ENCODE measurements at regions not wholly inside any gene's neighbourhood (a gene's known extent, or its start where the extent isn't known, plus 50 kb on each side); places are given as distances from the start of the nearest gene placed in this dataset.

DNA sequence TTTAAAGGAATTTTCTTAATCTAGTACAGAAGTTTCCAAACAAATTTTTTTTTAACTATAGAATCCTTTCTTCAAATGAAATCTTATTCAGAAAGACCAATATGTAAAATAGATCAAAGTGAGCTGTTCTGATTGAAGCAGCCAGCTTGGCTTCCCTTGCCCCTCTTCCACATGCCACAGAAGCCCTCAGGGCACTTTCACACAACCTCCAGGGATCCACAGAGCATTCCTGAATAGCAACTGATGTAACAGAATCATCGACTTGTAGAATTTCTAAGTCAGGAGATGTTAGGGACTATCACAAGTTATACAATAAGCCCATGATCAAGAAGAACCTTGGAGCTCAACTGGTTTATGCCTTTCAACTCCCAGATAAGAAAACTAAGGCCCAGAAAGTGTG lies 427.8 kb upstream of the C9orf72 start:
- Mint-ChIP-seq H3K4me3 (no peak overlapping the region), H3K4me1 (peaks cover 0 to 1% (median 0%) of the 10 kb centered on the region in 7 donors), H3K27me3 (no peaks in the 10 kb centered on the region), H3K9me3 (peaks cover 0 to 4% (median 0%) of the 10 kb centered on the region in 11 donors), H3K27ac (no peak overlapping the region), H3K36me3 (no peaks in the 10 kb centered on the region)
- intact Hi-C loops (cut with micrococcal nuclease): no loop called here
- no peak overlapping the region for H3K27ac ChIP-seq (ENCODE audit: low read depth, low read length)
- POLR2A ChIA-PET: no interaction called here
- DNase-seq (no peak), ATAC-seq (no peak)
- H3K9me3 ChIP-seq (ENCODE audit: control insufficient read depth in 2 of 3, low read length in 3 of 3): no peaks in the 10 kb centered on the region
- no peak overlapping the region for H3K4me3 ChIP-seq (ENCODE audit: low read length)
- no peaks in the 10 kb centered on the region for H3K27me3 ChIP-seq (ENCODE audit: control insufficient read depth in 2 of 2, insufficient read depth in 2 of 2, low read length in 2 of 2)
- no peaks in the 10 kb centered on the region for H3K36me3 ChIP-seq (ENCODE audit: control insufficient read depth in 2 of 3, insufficient read depth in 3 of 3, low read length in 3 of 3)
- CTCF ChIA-PET: no interaction called here
- no peaks in the 10 kb centered on the region for H3K4me1 ChIP-seq (ENCODE audit: control insufficient read depth in 2 of 2, insufficient read depth in 2 of 2, low read length in 2 of 2)

DNA sequence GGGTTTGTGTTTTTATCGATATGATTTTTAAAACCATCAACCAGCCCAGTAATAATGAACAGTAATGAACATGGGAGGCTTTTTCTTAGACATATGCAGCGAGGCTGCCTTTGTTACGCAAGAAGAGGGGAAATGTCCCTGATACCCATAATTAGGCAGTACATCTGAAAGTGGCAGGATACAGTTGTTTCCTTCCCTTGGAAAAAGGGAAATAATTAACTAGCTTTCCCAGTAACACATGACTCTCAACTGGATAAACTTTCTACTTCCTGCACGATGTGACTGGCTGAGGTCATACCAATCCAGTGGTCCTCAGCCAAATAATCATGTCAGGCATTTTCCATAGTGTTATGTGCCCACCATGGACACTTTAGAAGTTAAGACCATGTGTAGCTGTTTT lies 431.6 kb upstream of the C9orf72 start:
- no peak overlapping the region for H3K4me3 Mint-ChIP-seq

DNA sequence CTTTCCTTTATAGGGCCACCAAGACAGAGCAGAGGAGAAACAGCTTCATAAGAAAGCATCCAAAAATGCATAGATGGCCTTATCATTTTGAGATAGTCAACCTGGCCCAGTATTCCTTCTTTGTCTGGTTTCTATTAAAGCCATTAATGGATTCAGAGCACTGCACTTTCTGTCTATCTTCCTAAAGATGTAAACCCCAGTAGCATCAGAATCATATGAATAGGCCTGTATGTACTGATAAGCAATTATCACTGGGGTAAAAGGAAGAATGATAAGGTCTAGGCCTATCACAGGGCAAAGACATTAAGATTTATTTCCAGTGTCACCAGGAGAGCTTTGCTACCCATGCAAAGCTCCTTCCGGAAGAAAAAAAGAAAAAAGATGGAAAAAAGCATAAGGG lies 432.5 kb upstream of the C9orf72 start:
- H3K27me3 Mint-ChIP-seq: no peaks in the 10 kb centered on the region

More for the DNA sequence above, 431.6 kb upstream of the C9orf72 start:
- H3K36me3 ChIP-seq (ENCODE audit: control insufficient read depth in 2 of 3, insufficient read depth in 3 of 3, low read length in 3 of 3): no peaks in the 10 kb centered on the region
- peaks cover 0 to 1% (median 0%) of the 10 kb centered on the region in 7 donors for H3K4me1 Mint-ChIP-seq
- no peaks in the 10 kb centered on the region for H3K4me1 ChIP-seq (ENCODE audit: control insufficient read depth in 2 of 2, insufficient read depth in 2 of 2, low read length in 2 of 2)
- no peak overlapping the region for H3K27ac Mint-ChIP-seq
- ChIA-PET CTCF (no interaction called here), POLR2A (no interaction called here)
- intact Hi-C loops (cut with micrococcal nuclease): no loop called here
- no peaks in the 10 kb centered on the region for H3K27me3 ChIP-seq (ENCODE audit: control insufficient read depth in 2 of 2, insufficient read depth in 2 of 2, low read length in 2 of 2)
- no peak overlapping the region for H3K27ac ChIP-seq (ENCODE audit: low read depth, low read length)
- H3K27me3 Mint-ChIP-seq: no peaks in the 10 kb centered on the region
- DNase-seq (no peak), ATAC-seq (no peak)
- H3K4me3 ChIP-seq (ENCODE audit: low read length): no peak overlapping the region
- H3K9me3 Mint-ChIP-seq: peaks cover 0 to 10% (median 0%) of the 10 kb centered on the region in 11 donors
- H3K9me3 ChIP-seq (ENCODE audit: control insufficient read depth in 2 of 3, low read length in 3 of 3): no peaks in the 10 kb centered on the region
- H3K36me3 Mint-ChIP-seq: no peaks in the 10 kb centered on the region

DNA sequence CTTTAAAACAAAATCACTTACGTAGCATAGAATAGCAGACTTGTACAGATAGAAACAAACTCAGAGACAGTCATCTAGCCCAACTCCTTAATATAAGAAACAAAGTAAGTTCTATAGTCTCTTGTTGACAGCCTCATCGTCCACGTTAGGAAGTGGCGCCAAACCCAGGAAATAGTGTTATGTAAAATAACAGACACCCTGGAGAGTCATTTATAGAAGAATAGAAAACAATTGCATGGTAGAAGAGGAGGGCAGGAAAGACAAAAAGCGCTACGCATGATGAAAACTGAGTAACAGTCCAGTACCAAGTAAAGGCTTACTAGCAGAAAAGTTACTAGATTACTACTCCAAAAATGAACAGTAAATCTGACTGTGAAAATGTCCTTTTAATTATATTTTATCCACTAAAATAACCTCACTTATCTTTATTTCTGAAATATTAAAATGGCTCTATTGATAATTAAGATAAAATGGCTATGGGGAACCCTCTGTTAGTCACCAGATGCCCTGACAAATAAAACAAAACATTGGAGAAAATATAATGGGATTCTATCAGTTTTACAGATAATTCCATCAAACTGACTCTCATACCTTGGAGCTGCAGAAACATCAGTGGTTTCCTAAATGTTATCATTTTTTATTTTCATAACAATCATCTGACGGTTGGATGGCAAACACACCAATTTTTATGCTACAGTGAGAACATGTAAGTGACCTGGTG lies 434.0 kb upstream of the C9orf72 start:
- H3K36me3 Mint-ChIP-seq: no peaks in the 10 kb centered on the region
- intact Hi-C loops (cut with micrococcal nuclease): no loop called here
- H3K4me3 Mint-ChIP-seq: no peak overlapping the region
- Histone ChIP-seq H3K4me1 (ENCODE audit: control insufficient read depth in 2 of 2, insufficient read depth in 2 of 2, low read length in 2 of 2) (no peaks in the 10 kb centered on the region), H3K36me3 (ENCODE audit: control insufficient read depth in 2 of 3, insufficient read depth in 3 of 3, low read length in 3 of 3) (no peaks in the 10 kb centered on the region), H3K9me3 (ENCODE audit: control insufficient read depth in 2 of 3, low read length in 3 of 3) (no peaks in the 10 kb centered on the region), H3K27me3 (ENCODE audit: control insufficient read depth in 2 of 2, insufficient read depth in 2 of 2, low read length in 2 of 2) (no peaks in the 10 kb centered on the region), H3K27ac (ENCODE audit: low read depth, low read length) (no peak overlapping the region), H3K4me3 (ENCODE audit: low read length) (no peak overlapping the region)
- peaks cover 0 to 1% (median 0%) of the 10 kb centered on the region in 7 donors for H3K4me1 Mint-ChIP-seq
- ATAC-seq (no peak), DNase-seq (no peak)
- ChIA-PET CTCF (no interaction called here), POLR2A (no interaction called here)
- H3K27me3 Mint-ChIP-seq: no peaks in the 10 kb centered on the region
- peaks cover 0 to 10% (median 0%) of the 10 kb centered on the region in 11 donors for H3K9me3 Mint-ChIP-seq
- no peak overlapping the region for H3K27ac Mint-ChIP-seq

More for the DNA sequence above, 432.5 kb upstream of the C9orf72 start:
- intact Hi-C loops (cut with micrococcal nuclease): no loop called here
- ATAC-seq (no peak), DNase-seq (no peak)
- H3K27me3 ChIP-seq (ENCODE audit: control insufficient read depth in 2 of 2, insufficient read depth in 2 of 2, low read length in 2 of 2): no peaks in the 10 kb centered on the region
- H3K4me1 Mint-ChIP-seq: peaks cover 0 to 1% (median 0%) of the 10 kb centered on the region in 7 donors
- POLR2A ChIA-PET: no interaction called here
- CTCF ChIA-PET: no interaction called here
- H3K27ac Mint-ChIP-seq: no peak overlapping the region
- no peaks in the 10 kb centered on the region for H3K4me1 ChIP-seq (ENCODE audit: control insufficient read depth in 2 of 2, insufficient read depth in 2 of 2, low read length in 2 of 2)
- H3K27ac ChIP-seq (ENCODE audit: low read depth, low read length): no peak overlapping the region
- H3K36me3 ChIP-seq (ENCODE audit: control insufficient read depth in 2 of 3, insufficient read depth in 3 of 3, low read length in 3 of 3): no peaks in the 10 kb centered on the region
- no peak overlapping the region for H3K4me3 Mint-ChIP-seq
- no peaks in the 10 kb centered on the region for H3K36me3 Mint-ChIP-seq
- H3K9me3 ChIP-seq (ENCODE audit: control insufficient read depth in 2 of 3, low read length in 3 of 3): no peaks in the 10 kb centered on the region
- H3K9me3 Mint-ChIP-seq: peaks cover 0 to 10% (median 0%) of the 10 kb centered on the region in 11 donors
- H3K4me3 ChIP-seq (ENCODE audit: low read length): no peak overlapping the region

DNA sequence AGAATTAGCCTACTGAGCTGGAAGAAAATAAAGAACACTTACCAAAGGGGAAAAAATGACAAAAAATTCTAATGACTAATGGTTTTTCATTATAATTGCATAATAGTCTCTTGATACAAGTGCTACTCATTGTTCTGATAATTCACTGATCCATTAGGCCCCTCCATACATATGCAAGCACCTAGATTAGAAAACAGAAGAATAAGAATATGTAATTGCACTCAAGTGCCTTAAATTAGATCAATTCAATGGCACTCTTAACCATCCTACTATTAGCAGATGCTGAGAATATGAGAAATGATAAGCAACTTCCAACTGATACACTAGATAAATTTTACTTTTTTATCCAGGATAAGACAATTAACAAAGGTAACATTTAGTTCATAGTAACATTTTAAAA lies 440.9 kb upstream of the C9orf72 start:
- Mint-ChIP-seq H3K4me1 (no peaks in the 10 kb centered on the region), H3K36me3 (no peaks in the 10 kb centered on the region), H3K4me3 (no peak overlapping the region), H3K27me3 (peaks cover 0 to 5% (median 0%) of the 10 kb centered on the region in 5 donors), H3K27ac (no peak overlapping the region), H3K9me3 (peaks cover 0 to 6% (median 3%) of the 10 kb centered on the region in 11 donors)
- Histone ChIP-seq H3K9me3 (ENCODE audit: control insufficient read depth in 2 of 3, low read length in 3 of 3) (no peaks in the 10 kb centered on the region), H3K27ac (ENCODE audit: low read depth, low read length) (no peak overlapping the region), H3K4me1 (ENCODE audit: control insufficient read depth in 2 of 2, insufficient read depth in 2 of 2, low read length in 2 of 2) (no peaks in the 10 kb centered on the region), H3K27me3 (ENCODE audit: control insufficient read depth in 2 of 2, insufficient read depth in 2 of 2, low read length in 2 of 2) (no peaks in the 10 kb centered on the region), H3K4me3 (ENCODE audit: low read length) (no peak overlapping the region), H3K36me3 (ENCODE audit: control insufficient read depth in 2 of 3, insufficient read depth in 3 of 3, low read length in 3 of 3) (no peaks in the 10 kb centered on the region)
- ChIA-PET POLR2A (no interaction called here), CTCF (no interaction called here)
- ATAC-seq (no peak), DNase-seq (no peak)
- intact Hi-C loops (cut with micrococcal nuclease): no loop called here

DNA sequence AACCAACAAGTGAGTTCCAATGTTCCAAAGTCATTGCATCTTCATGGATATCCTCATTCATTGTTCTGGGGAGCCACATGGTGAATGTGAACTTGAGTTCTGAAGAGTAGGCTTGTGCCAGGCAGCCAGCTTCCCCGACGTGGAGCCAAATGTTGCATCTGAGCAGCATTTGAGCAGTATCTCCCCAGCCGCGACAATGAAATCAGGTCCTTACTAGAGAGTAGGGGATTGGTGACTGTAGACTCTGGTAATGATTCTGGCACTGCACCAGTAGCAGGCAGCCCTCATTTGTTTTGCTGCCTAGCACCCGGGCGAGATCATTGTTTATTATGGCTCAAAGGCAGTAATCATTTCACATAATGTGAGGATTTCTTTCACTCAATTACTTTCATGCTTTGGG lies 451.4 kb upstream of the C9orf72 start:
- Mint-ChIP-seq H3K4me1 (no peaks in the 10 kb centered on the region), H3K27ac (no peak overlapping the region), H3K36me3 (no peaks in the 10 kb centered on the region), H3K27me3 (no peaks in the 10 kb centered on the region), H3K9me3 (peaks cover 0 to 6% (median 0%) of the 10 kb centered on the region in 11 donors), H3K4me3 (no peak overlapping the region)
- no peaks in the 10 kb centered on the region for H3K36me3 ChIP-seq (ENCODE audit: control insufficient read depth in 2 of 3, insufficient read depth in 3 of 3, low read length in 3 of 3)
- DNase-seq (no peak), ATAC-seq (no peak)
- CTCF ChIA-PET: no interaction called here
- POLR2A ChIA-PET: no interaction called here
- intact Hi-C loops (cut with micrococcal nuclease): no loop called here
- H3K27me3 ChIP-seq (ENCODE audit: control insufficient read depth in 2 of 2, insufficient read depth in 2 of 2, low read length in 2 of 2): no peaks in the 10 kb centered on the region
- no peak overlapping the region for H3K4me3 ChIP-seq (ENCODE audit: low read length)
- H3K9me3 ChIP-seq (ENCODE audit: control insufficient read depth in 2 of 3, low read length in 3 of 3): no peaks in the 10 kb centered on the region
- no peak overlapping the region for H3K27ac ChIP-seq (ENCODE audit: low read depth, low read length)
- no peaks in the 10 kb centered on the region for H3K4me1 ChIP-seq (ENCODE audit: control insufficient read depth in 2 of 2, insufficient read depth in 2 of 2, low read length in 2 of 2)

DNA sequence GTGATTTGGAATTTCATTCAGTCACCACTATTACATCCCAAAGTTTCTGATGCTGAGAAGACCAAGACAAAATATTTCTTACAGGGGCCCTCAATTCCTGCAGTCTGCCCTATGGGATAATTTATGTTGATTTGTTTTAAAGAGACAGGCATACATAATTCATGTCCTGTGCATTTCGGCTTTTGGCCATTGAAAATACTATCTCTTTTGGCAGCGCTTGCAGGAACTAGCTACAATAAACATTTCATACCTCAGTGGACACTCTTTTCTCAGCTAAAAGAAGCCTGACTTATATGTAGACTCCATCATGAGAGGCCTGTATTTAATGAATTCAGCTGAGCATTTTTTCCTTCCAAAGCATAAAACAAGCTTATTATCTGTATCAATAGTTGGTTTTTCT lies 451.9 kb upstream of the C9orf72 start:
- H3K9me3 ChIP-seq (ENCODE audit: control insufficient read depth in 2 of 3, low read length in 3 of 3): no peaks in the 10 kb centered on the region
- no peaks in the 10 kb centered on the region for H3K4me1 ChIP-seq (ENCODE audit: control insufficient read depth in 2 of 2, insufficient read depth in 2 of 2, low read length in 2 of 2)
- H3K9me3 Mint-ChIP-seq: peaks cover 0 to 7% (median 0%) of the 10 kb centered on the region in 11 donors
- no peaks in the 10 kb centered on the region for H3K36me3 ChIP-seq (ENCODE audit: control insufficient read depth in 2 of 3, insufficient read depth in 3 of 3, low read length in 3 of 3)
- no peaks in the 10 kb centered on the region for H3K27me3 Mint-ChIP-seq
- intact Hi-C loops (cut with micrococcal nuclease): no loop called here
- ChIA-PET CTCF (no interaction called here), POLR2A (no interaction called here)
- no peaks in the 10 kb centered on the region for H3K36me3 Mint-ChIP-seq
- no peak overlapping the region for H3K27ac ChIP-seq (ENCODE audit: low read depth, low read length)
- H3K4me3 Mint-ChIP-seq: no peak overlapping the region
- no peak overlapping the region for H3K4me3 ChIP-seq (ENCODE audit: low read length)
- no peaks in the 10 kb centered on the region for H3K27me3 ChIP-seq (ENCODE audit: control insufficient read depth in 2 of 2, insufficient read depth in 2 of 2, low read length in 2 of 2)
- ATAC-seq (no peak), DNase-seq (no peak)
- no peaks in the 10 kb centered on the region for H3K4me1 Mint-ChIP-seq
- no peak overlapping the region for H3K27ac Mint-ChIP-seq
